ENCODE measurements at regions not wholly inside any gene's neighbourhood (a gene's known extent, or its start where the extent isn't known, plus 50 kb on each side); places are given as distances from the start of the nearest gene placed in this dataset.

GRCh38 chrX:150225266-150225665 is 137.9 kb upstream of the MAMLD1 start:
- Histone ChIP-seq H3K36me3 (no peaks in the 10 kb centered on the region), H3K27me3 (replicated peaks in 1 of 7) (peaks cover 0 to 8% (median 0%) of the 10 kb centered on the region in 7 donors), H3K4me1 (no peaks in the 10 kb centered on the region), H3K4me3 (no peak overlapping the region), H3K27ac (no peak overlapping the region), H3K9me3 (no peaks in the 10 kb centered on the region)
- DNase-seq, result no peak
- TF ChIP-seq POLR2A (IDR thresholded peaks at IDR 0.05) (no peak), CTCF (IDR thresholded peaks at IDR 0.05 in 8 of 11, conservative IDR thresholded peaks at IDR 0.05 in 3 of 11) (no peak), POLR2AphosphoS5 (IDR thresholded peaks at IDR 0.05) (no peak)
- 63 to 100% (median 80%) methylated on average over 3 of the region's 3 CpGs for WGBS, 5 donors
- intact Hi-C loops (cut with DNase I; ENCODE audit: low total_unique reads), result no loop called here

- peak; percentile 29 for DNase-seq
- H3K4me1 ChIP-seq, result no peaks in the 10 kb centered on the region
- no peaks in the 10 kb centered on the region for H3K36me3 ChIP-seq
- H3K27ac ChIP-seq, result no peak overlapping the region
- no peak overlapping the region for H3K4me3 ChIP-seq
- H3K27me3 ChIP-seq (replicated peaks in 1 of 7), result peaks cover 0 to 8% (median 0%) of the 10 kb centered on the region in 7 donors
- H3K9me3 ChIP-seq, result no peaks in the 10 kb centered on the region
- TF ChIP-seq CTCF (IDR thresholded peaks at IDR 0.05 in 8 of 11, conservative IDR thresholded peaks at IDR 0.05 in 3 of 11) (no peak), POLR2AphosphoS5 (IDR thresholded peaks at IDR 0.05) (no peak), POLR2A (IDR thresholded peaks at IDR 0.05) (no peak)
- 55 to 91% (median 65%) methylated on average over 2 to 11 of the region's 11 CpGs for WGBS, 5 donors
- intact Hi-C loops (cut with DNase I; ENCODE audit: low total_unique reads), result no loop called here
Observed at GRCh38 chrX:150225756-150226155, 137.4 kb upstream of the MAMLD1 start.

- H3K36me3 ChIP-seq, result no peaks in the 10 kb centered on the region
- TF ChIP-seq POLR2AphosphoS5 (IDR thresholded peaks at IDR 0.05) (no peak), CTCF (IDR thresholded peaks at IDR 0.05 in 8 of 11, conservative IDR thresholded peaks at IDR 0.05 in 3 of 11) (no peak), POLR2A (IDR thresholded peaks at IDR 0.05) (no peak)
- intact Hi-C loops (cut with DNase I; ENCODE audit: low total_unique reads), result no loop called here
- H3K4me1 ChIP-seq, result no peaks in the 10 kb centered on the region
- peak; percentile 61 for DNase-seq
- peaks cover 0 to 8% (median 0%) of the 10 kb centered on the region in 7 donors for H3K27me3 ChIP-seq (replicated peaks in 1 of 7)
- no peaks in the 10 kb centered on the region for H3K9me3 ChIP-seq
- H3K27ac ChIP-seq, result no peak overlapping the region
- 69 to 95% (median 91%) methylated on average over 7 to 9 of the region's 9 CpGs for WGBS, 5 donors
- no peak overlapping the region for H3K4me3 ChIP-seq
Observed at GRCh38 chrX:150226223-150226965, 136.7 kb upstream of the MAMLD1 start.

- TF ChIP-seq CTCF (IDR thresholded peaks at IDR 0.05 in 8 of 11, conservative IDR thresholded peaks at IDR 0.05 in 3 of 11) (no peak), POLR2AphosphoS5 (IDR thresholded peaks at IDR 0.05) (no peak), POLR2A (IDR thresholded peaks at IDR 0.05) (no peak)
- peak; percentile 14 for DNase-seq
- no peaks in the 10 kb centered on the region for H3K9me3 ChIP-seq
- H3K27me3 ChIP-seq (replicated peaks in 1 of 7), result peaks cover 0 to 8% (median 0%) of the 10 kb centered on the region in 7 donors
- no peak overlapping the region for H3K27ac ChIP-seq
- no peak overlapping the region for H3K4me3 ChIP-seq
- intact Hi-C loops (cut with DNase I; ENCODE audit: low total_unique reads), result no loop called here
- no peaks in the 10 kb centered on the region for H3K36me3 ChIP-seq
- 11 to 36% (median 34%) methylated on average over 4 to 7 of the region's 7 CpGs for WGBS, 5 donors
- no peaks in the 10 kb centered on the region for H3K4me1 ChIP-seq
Observed at GRCh38 chrX:150227321-150227860, 135.7 kb upstream of the MAMLD1 start.

Measured in spleen (tissue), 11 donors.